HG03039 (cell line): ENCODE measurements at regions not wholly inside any gene's neighbourhood (a gene's known extent, or its start where the extent isn't known, plus 50 kb on each side); places are given as distances from the start of the nearest gene placed in this dataset.
"Not testable (repeated sequence)": the region's sequence is repeated elsewhere in the genome, so short reads cannot be mapped to it uniquely, and the experiment has no call there.

Experiments
- ATAC-seq: cut with Tn5 transposase; IDR thresholded peaks from one replicate; pipeline ENCODE4 v1.9.1; 2021; ENCODE audit warnings: mild to moderate bottlenecking, moderate library complexity; ENCODE audit not compliant: unreplicated experiment

- no peak for ATAC-seq
These were observed 75.7 kb upstream of the IRX4 start for GRCh38 chr5:1958211-1959010.

DNA sequence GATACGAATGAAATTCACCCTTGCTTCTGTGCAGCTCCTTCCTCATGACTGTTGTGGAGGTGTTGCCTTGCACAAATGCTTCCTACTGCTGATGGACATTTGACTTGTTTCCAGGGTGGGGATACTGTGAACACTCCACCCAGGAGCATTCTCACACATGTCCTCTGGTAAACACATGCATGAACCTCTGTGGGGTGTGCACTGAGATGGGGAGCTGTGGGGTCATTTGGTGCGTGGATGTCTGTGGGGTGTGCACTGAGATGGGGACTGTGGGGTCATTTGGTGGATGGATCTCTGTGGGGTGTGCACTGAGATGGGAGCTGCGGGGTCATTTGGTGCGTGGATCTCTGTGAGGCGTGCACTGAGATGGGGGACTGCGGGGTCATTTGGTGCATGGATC, 72.9 kb upstream of the IRX4 start:
- ATAC-seq, result no peak

- ATAC-seq, result not testable (repeated sequence)
These were observed 71.0 kb upstream of the IRX4 start for GRCh38 chr5:1953710-1954109.

DNA sequence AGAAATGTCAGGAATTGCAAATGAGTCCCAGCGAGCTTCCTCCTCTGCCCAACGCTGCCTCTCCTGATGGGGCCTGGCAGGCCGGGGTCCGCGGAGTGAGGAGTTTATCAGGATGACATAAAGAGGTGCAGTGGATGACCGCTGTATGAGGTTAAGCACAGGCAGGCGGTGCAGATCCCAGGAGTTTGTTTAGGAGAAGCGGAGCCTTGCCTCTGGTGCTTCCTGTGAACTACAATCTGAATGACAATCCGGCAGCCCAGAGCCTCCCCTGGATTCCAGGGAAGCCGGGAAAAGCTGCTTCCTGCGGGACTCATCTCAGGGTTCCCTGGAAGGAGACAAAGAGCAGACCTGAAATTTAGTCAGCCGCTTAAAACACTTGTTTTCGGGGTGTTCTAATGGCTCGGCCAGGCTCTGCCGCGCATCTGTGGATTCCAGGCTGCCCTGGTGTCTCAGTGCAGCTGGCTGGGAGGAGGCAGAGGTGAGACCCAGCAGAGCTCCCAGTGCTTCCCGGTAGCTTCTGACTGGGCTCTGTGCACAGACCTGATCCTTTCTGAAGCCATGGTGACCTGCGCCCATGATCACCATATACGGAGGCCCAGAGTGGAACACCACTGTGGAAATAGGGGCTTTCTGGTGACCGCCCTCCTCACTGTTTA, 69.8 kb upstream of the IRX4 start:
- ATAC-seq, result no peak

GRCh38 chr5:1952021-1952420, 69.3 kb upstream of the IRX4 start:
- no peak for ATAC-seq

- ATAC-seq, result no peak
These were observed 68.6 kb upstream of the IRX4 start for GRCh38 chr5:1951165-1951816.

- ATAC-seq, result no peak
These were observed 68.0 kb upstream of the IRX4 start for GRCh38 chr5:1950708-1951103.

DNA sequence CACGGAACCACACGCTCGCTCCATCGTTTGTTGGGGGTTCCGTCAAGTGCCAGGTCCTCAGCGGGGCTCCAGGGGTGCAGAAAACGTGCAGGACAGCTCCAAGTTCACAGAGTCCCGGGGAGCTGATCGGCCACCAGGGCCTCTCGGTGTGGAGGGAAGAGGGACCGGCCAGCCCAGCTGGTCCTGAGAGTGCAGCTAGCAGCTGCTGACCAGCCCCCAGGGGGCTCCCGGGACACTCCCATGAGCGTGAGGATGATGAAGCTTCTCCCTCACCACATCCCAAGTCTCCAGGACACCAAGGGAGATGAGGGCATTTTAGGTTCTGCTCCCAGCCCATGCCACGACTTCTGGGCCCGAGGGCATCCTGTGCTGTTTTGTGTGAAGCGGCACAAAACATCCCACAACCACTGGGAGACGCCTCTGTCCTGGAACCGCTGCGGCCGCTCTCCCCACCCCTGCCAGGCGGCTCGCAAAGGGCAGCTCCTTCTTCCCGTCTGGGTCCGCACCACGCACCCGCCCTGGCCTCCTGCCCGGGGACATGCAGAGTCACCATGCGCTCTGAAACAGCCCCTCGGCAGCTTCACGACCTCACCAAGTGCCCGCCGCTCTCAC, 67.5 kb upstream of the IRX4 start:
- no peak for ATAC-seq

GRCh38 chr5:1949253-1949652, 66.5 kb upstream of the IRX4 start:
- no peak for ATAC-seq

- no peak for ATAC-seq
These were observed 66.0 kb upstream of the IRX4 start for GRCh38 chr5:1948663-1949191.

GRCh38 chr5:1948111-1948510, 65.4 kb upstream of the IRX4 start:
- no peak for ATAC-seq

DNA sequence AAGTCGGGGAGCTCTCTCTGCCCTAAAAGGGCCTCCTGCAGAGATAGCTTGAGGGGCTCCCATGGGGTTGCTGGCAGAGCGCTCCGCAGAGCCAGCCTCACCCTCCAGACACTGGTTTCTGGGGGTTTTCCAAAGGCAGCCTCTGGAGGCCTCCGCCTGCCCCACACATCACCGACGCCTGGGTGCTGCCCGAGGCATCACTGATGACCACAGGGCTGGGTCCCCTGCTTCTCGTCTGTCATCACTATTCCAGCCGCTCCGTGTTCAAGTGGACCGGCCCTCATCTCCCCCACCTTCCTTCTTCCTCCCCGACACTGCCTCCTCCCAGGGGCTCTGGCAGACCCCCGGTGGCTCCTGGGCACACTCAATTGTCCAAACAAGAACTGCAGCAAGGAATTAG, 64.1 kb upstream of the IRX4 start:
- ATAC-seq, result no peak

DNA sequence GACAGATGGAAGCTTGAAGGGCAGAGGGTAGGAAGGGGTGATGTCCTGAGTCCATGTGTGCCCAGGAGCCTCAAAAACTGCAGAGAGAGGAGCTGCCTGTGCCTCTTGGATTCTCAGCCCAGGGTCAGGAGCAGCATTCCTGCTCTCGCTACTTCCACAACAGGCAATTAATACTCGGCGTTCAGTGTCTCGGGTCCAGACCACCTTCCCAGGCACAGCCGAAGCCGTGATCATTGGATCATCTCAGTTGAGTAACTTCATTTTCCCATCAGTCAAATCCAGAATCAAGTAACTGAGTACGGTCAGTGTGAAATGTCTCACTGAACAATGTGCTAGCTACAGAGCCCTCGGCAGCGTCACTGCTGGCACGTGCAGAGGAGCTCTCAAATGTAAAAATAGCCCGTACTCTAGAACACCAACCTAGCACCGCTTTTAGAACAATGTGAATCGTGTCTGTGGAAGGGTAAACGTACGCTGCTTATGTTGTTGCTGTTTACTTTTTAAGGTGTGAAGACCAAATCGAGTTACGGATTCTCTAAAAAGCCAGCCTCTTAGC, 63.5 kb upstream of the IRX4 start:
- ATAC-seq, result no peak

DNA sequence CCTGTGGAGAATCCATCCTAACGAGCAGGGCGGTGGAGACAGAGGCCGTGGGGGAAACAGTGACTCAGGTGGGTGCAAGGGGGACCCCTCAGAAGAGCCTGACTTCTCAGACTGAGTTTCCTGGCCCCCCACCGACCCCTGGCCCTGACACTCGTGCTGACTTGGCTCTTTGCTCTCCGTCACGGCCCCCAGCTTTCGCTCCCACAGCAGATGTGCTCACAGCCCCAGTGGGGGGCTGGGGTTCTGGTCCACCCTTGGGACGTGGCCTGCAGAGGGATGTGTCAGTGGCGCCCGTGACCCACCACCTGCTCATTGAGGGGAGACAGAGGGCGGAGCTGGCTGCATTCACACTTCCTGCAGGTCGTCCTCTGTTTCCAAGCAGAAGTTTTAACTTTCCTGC, 62.9 kb upstream of the IRX4 start:
- no peak for ATAC-seq

DNA sequence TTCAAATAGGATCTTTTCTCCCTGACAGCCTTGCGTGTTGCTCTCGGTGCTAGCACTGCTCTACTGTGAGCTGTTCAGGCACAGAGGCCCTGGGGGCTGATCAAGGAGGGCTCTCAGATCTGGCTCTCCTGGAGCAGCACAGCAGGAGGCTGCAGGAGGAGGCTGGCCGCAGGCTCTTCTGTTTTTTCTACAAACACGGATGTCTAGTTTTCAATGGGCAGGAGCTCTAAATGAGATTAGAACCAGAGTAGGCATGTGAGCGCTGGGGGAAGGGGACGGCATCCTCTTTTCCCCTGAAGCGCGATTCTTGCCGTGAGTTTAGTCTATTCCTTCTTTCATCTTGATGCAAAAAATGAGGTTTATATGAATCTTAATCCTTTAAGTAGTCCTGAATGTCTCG, 61.7 kb upstream of the IRX4 start:
- ATAC-seq, result no peak

DNA sequence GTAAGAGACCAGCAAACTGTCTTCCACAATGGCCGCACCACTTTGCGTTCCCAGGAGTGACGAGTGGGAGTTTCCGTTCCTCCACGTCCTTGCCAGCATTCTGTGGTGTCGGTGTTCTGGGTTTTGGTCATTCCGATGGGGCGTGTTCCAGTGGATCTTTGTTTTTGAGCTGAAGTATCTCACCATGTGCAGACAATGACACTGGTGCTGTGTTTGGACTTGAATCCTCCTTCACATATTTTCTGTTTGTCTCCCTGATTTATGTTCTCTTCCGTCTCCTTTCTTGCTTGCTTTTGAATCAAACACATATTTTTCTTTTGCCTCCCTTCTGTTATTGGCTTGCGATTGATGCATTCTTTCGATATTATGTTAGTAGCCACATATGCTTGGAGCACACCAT, 60.8 kb upstream of the IRX4 start:
- no peak for ATAC-seq

DNA sequence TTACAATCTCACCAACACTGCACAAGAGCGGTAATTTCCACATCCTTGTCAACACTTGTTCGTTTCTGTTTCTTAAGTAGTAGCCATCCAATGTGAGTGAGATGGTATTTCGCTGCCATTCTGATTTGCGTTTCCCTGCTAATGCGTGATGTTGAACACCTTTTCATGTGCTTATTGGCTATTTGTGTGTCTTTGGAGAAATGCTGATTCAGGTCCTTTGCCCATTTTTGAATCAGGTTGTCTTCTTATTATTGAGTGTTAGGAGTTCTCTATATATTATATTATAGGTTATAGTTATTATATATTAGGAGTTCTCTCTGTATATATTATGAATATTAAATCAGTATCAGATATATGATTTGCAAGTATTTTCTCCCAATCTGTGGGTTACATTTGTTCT, 59.9 kb upstream of the IRX4 start:
- no peak for ATAC-seq

GRCh38 chr5:1942158-1942557, 59.4 kb upstream of the IRX4 start:
- no peak for ATAC-seq

DNA sequence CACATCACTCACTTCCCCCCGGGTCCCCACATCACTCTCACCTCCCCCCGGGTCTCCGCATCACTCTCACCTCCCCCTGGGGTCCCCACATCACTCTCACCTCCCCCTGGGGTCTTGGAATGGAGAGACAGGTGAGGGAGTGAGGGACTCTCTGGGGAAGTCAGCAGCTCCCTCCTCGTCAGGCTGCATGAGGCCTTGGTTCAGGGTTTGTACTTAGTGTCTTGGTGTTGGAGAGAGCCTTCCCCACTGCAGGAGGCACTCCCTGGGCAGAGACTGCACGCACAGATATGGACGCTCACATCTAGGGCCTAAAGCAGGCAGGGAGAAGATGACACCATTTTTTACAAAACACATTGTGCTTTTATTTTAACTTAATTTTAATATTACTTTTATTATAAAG, 56.5 kb upstream of the IRX4 start:
- ATAC-seq, result no peak

DNA sequence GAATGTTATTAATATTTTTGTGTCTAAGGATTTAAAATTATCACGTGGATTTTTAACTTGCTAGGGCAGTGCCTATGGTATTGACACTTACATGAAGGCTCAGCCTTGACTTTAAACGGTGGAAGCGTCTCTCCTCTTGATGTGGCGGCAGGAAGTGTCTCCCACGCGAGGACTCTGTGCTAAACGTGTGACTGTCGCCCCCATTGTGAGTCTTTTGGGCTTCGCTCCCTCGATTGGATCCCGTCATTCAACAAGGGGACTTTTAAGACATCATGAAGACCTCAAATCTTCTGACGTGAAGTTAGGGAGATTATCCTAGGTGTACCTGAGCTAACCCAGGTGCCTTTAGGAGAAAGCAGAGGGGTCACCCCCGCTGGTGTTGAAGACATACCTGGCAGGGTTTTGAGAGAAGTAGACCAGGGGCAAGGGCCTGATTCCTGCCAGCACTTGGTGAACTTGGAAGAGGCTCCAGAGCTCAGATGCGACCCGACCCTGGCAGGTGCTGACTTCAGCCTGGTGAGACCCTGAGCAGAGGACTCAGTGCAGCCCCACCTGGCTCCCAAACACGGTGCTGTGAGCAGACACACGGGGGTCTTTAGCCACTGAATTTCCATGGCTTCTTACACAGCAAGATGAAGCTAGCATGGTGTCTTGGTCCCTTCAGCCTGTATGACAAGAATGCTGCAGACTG, 55.7 kb upstream of the IRX4 start:
- no peak for ATAC-seq

DNA sequence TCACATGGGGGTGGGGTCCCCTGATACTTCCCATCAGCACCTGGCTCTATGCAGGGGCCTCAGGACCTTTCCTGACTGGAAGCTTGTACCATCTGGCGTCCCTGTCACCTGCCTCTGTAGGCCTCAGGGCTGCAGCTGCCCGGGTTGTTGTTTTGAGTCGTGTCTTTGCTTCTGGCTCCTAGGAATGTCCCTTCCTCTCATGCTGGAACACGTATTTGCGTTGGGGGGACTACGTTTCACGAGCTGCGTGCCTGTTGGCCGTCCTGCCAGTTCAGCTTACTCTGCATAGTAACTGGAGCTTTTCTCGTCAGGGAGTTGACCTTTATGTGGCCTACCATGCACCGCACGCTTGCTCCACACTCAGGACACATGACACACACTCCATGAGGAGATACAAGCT, 54.9 kb upstream of the IRX4 start:
- ATAC-seq, result no peak
